Thoracic aorta (tissue), 2 donors: ENCODE measurements at regions not wholly inside any gene's neighbourhood (a gene's known extent, or its start where the extent isn't known, plus 50 kb on each side); places are given as distances from the start of the nearest gene placed in this dataset.

ENCODE experiments used
- ATAC-seq: fragments of 150-250 bp; one replicate; pipeline ENCODE4 v1.8.0; 2017; ENCODE audit warnings: low read depth; ENCODE audit not compliant: insufficient number of reproducible peaks, low FRiP score
- DNase-seq: peaks from one replicate; pipeline ENCODE4 v3.0.0-alpha.2; 2020; ENCODE audit warnings: low spot score
- H3K27ac ChIP-seq, 2 donors: fragments of 200-600 bp; sonication (generic); 1 replicate in 1 of 2; 2 replicates in 1 of 2; pipeline ENCODE4 v1.5.1; 2016; ENCODE audit warnings: mild to moderate bottlenecking in 2 of 2, moderate library complexity in 2 of 2
- H3K27me3 ChIP-seq: fragments of 200-600 bp; sonication (generic); replicated peaks from 2 replicates; pipeline ENCODE4 v1.6.0; 2016; ENCODE audit warnings: mild to moderate bottlenecking; ENCODE audit not compliant: insufficient read depth
- H3K36me3 ChIP-seq: fragments of 200-600 bp; sonication (generic); one replicate; pipeline ENCODE4 v1.5.1; 2016
- H3K4me1 ChIP-seq, 2 donors: fragments of 200-600 bp; sonication (generic); 1 replicate in 1 of 2; 2 replicates in 1 of 2; pipeline versions ENCODE4 v1.5.1 to v1.6.0; 2016; ENCODE audit warnings: low read depth in 2 of 2, mild to moderate bottlenecking in 1 of 2; ENCODE audit not compliant: control insufficient read depth in 1 of 2
- H3K4me3 ChIP-seq: fragments of 200-600 bp; sonication (generic); 2 replicates; pipeline ENCODE4 v1.5.1; 2016; ENCODE audit warnings: mild to moderate bottlenecking
- H3K9me3 ChIP-seq: fragments of 200-600 bp; sonication (generic); 2 replicates; pipeline ENCODE4 v1.5.1; 2016
- CTCF ChIP-seq: fragments of 200-600 bp; sonication (generic); IDR thresholded peaks from one replicate; pipeline ENCODE4 v1.5.1; 2019; ENCODE audit warnings: antibody characterized with exemption

GRCh38 chr3:20652231-20652986, 466.4 kb upstream of the SGO1 start:
- no peak for ATAC-seq

GRCh38 chr3:20648921-20649381, 462.9 kb upstream of the SGO1 start:
- Histone ChIP-seq H3K36me3 (no peaks in the 10 kb centered on the region), H3K4me3 (no peak overlapping the region), H3K27ac (no peak overlapping the region), H3K27me3 (no peaks in the 10 kb centered on the region), H3K4me1 (peaks cover 0 to 5% of the 10 kb centered on the region in 2 donors), H3K9me3 (no peaks in the 10 kb centered on the region)
- DNase-seq, result no peak
- no peak for TF ChIP-seq CTCF
- no peak for ATAC-seq

More at GRCh38 chr3:20652231-20652986, 466.4 kb upstream of the SGO1 start:
- no peaks in the 10 kb centered on the region for H3K4me1 ChIP-seq
- no peak for DNase-seq
- TF ChIP-seq CTCF, result no peak
- H3K9me3 ChIP-seq, result no peaks in the 10 kb centered on the region
- H3K27ac ChIP-seq, result no peak overlapping the region
- no peaks in the 10 kb centered on the region for H3K36me3 ChIP-seq
- no peaks in the 10 kb centered on the region for H3K27me3 ChIP-seq
- no peak overlapping the region for H3K4me3 ChIP-seq

- Histone ChIP-seq H3K4me1 (peaks cover 0 to 5% of the 10 kb centered on the region in 2 donors), H3K27me3 (no peaks in the 10 kb centered on the region), H3K9me3 (no peaks in the 10 kb centered on the region), H3K4me3 (no peak overlapping the region), H3K36me3 (no peaks in the 10 kb centered on the region), H3K27ac (no peak overlapping the region)
- ATAC-seq (no peak), DNase-seq (no peak)
- no peak for TF ChIP-seq CTCF
Measured at GRCh38 chr3:20648294-20648693, 462.3 kb upstream of the SGO1 start.

GRCh38 chr3:20646425-20646824, 460.4 kb upstream of the SGO1 start:
- DNase-seq (no peak), ATAC-seq (no peak)
- TF ChIP-seq CTCF, result no peak
- no peaks in the 10 kb centered on the region for H3K36me3 ChIP-seq
- no peak overlapping the region for H3K4me3 ChIP-seq
- no peaks in the 10 kb centered on the region for H3K27me3 ChIP-seq
- H3K9me3 ChIP-seq, result no peaks in the 10 kb centered on the region
- H3K4me1 ChIP-seq, result peaks cover 0 to 5% of the 10 kb centered on the region in 2 donors
- no peak overlapping the region for H3K27ac ChIP-seq

GRCh38 chr3:20645340-20645739, 459.3 kb upstream of the SGO1 start:
- Histone ChIP-seq H3K9me3 (no peaks in the 10 kb centered on the region), H3K27me3 (no peaks in the 10 kb centered on the region), H3K36me3 (no peaks in the 10 kb centered on the region), H3K27ac (no peak overlapping the region), H3K4me3 (no peak overlapping the region), H3K4me1 (peaks cover 0 to 5% of the 10 kb centered on the region in 2 donors)
- no peak for TF ChIP-seq CTCF
- DNase-seq, result no peak
- ATAC-seq, result no peak
